Mesendoderm (in vitro differentiated cells): ENCODE measurements at regions not wholly inside any gene's neighbourhood (a gene's known extent, or its start where the extent isn't known, plus 50 kb on each side); places are given as distances from the start of the nearest gene placed in this dataset.

ENCODE experiments used
- DNase-seq: peaks from one replicate; pipeline ENCODE4 v3.0.0; 2013
- H2AK5ac ChIP-seq: 2 replicates; pipeline ENCODE4 v1.6.1; 2013; ENCODE audit warnings: low read length, inconsistent platforms
- H2BK120ac ChIP-seq: 2 replicates; pipeline ENCODE4 v1.6.1; 2013; ENCODE audit warnings: low read depth, mild to moderate bottlenecking, low read length, moderate library complexity, mixed read lengths
- H2BK15ac ChIP-seq: replicated peaks from 2 replicates; pipeline ENCODE4 v1.6.1; 2013; ENCODE audit warnings: low read depth, mild to moderate bottlenecking, moderate library complexity
- H2BK5ac ChIP-seq: 2 replicates; pipeline ENCODE4 v1.6.1; 2013; ENCODE audit warnings: low read length, inconsistent platforms
- H3K18ac ChIP-seq: 2 replicates; pipeline ENCODE4 v1.6.1; 2013; ENCODE audit warnings: mild to moderate bottlenecking, low read length, mixed read lengths
- H3K23ac ChIP-seq: one replicate; pipeline ENCODE4 v1.6.1; 2013; ENCODE audit warnings: low read length
- H3K27ac ChIP-seq: 2 replicates; pipeline ENCODE4 v1.5.1; 2013; ENCODE audit warnings: low read depth, mild to moderate bottlenecking, inconsistent platforms, low read length, moderate library complexity
- H3K27me3 ChIP-seq: 2 replicates; pipeline ENCODE4 v1.6.1; 2013; ENCODE audit warnings: low read length, control low read depth, mild to moderate bottlenecking, inconsistent platforms; ENCODE audit not compliant: insufficient read depth, poor library complexity
- H3K36me3 ChIP-seq: 2 replicates; pipeline ENCODE4 v1.6.1; 2013; ENCODE audit warnings: low read length, inconsistent platforms; ENCODE audit not compliant: control insufficient read depth, insufficient read depth
- H3K4ac ChIP-seq: one replicate; pipeline ENCODE4 v1.6.1; 2013; ENCODE audit warnings: low read depth, mild to moderate bottlenecking, low read length, moderate library complexity
- H3K4me1 ChIP-seq: 2 replicates; pipeline ENCODE4 v1.6.1; 2013; ENCODE audit warnings: low read depth, low read length, inconsistent platforms; ENCODE audit not compliant: control insufficient read depth
- H3K4me2 ChIP-seq: 2 replicates; pipeline ENCODE4 v1.6.1; 2013; ENCODE audit warnings: low read length
- H3K4me3 ChIP-seq: 2 replicates; pipeline ENCODE4 v1.5.1; 2013; ENCODE audit warnings: mild to moderate bottlenecking, low read length
- H3K56ac ChIP-seq: one replicate; pipeline ENCODE4 v1.6.1; 2013; ENCODE audit warnings: low read length
- H3K79me1 ChIP-seq: 2 replicates; pipeline ENCODE4 v1.6.1; 2013; ENCODE audit warnings: low read length, inconsistent platforms
- H3K79me2 ChIP-seq: 2 replicates; pipeline ENCODE4 v1.6.1; 2013; ENCODE audit warnings: mild to moderate bottlenecking, low read length; ENCODE audit not compliant: control insufficient read depth, insufficient read depth
- H3K9ac ChIP-seq: 2 replicates; pipeline ENCODE4 v1.6.1; 2013; ENCODE audit warnings: low read length, inconsistent platforms
- H4K5ac ChIP-seq: one replicate; pipeline ENCODE4 v1.6.1; 2013; ENCODE audit warnings: low read length
- H4K8ac ChIP-seq: one replicate; pipeline ENCODE4 v1.6.1; 2013; ENCODE audit warnings: low read depth, mild to moderate bottlenecking, control low read depth, low read length, moderate library complexity
- WGBS: extraction: QIAGEN DNeasy Blood & Tissue Kit; methylation state at CpG from one replicate; pipeline ENCODE4 v1.1.7; 2013; ENCODE audit warnings: low lambda C conversion rate, missing lambda C conversion rate; ENCODE audit not compliant: insufficient coverage; ENCODE audit errors: extremely low coverage; 5-methylcytosine and 5-hydroxymethylcytosine counted together

DNA sequence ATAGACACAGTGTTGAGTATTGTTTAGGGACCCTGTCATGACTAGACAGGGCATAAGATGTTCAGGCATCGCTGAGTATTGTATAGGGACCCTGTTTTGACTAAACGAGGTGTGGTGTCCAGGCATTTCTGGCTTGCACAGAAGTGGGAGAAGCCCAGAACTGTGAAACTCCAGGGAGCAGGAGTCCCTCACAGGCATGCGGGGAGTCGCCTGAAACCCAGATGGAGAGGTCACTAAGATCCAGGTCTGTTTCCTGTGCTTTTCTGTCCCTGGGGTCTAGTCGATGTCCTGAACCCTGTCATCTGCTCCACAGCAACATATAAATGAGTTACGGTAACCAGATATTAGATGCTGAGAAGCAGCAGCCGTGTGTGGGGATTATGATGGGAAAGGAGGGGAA lies 469.0 kb upstream of the SALL3 start:
- no peak overlapping the region for H3K27ac ChIP-seq
- DNase-seq: no peak
- no peak overlapping the region for H2BK15ac ChIP-seq
- H3K18ac ChIP-seq: no peak overlapping the region
- no peak overlapping the region for H2BK5ac ChIP-seq
- H2AK5ac ChIP-seq: no peak overlapping the region
- H3K27me3 ChIP-seq: no peaks in the 10 kb centered on the region
- no peak overlapping the region for H3K23ac ChIP-seq
- H3K79me2 ChIP-seq: no peaks in the 10 kb centered on the region
- H3K4me2 ChIP-seq: no peak overlapping the region
- no peak overlapping the region for H3K9ac ChIP-seq
- no peaks in the 10 kb centered on the region for H3K79me1 ChIP-seq
- H2BK120ac ChIP-seq: no peak overlapping the region
- no peak overlapping the region for H3K56ac ChIP-seq
- H3K4me3 ChIP-seq: no peak overlapping the region
- H4K8ac ChIP-seq: no peak overlapping the region
- H4K5ac ChIP-seq: no peak overlapping the region
- H3K4ac ChIP-seq: no peak overlapping the region
- H3K36me3 ChIP-seq: no peaks in the 10 kb centered on the region
- no peaks in the 10 kb centered on the region for H3K4me1 ChIP-seq
- no CpG with 5 or more reads among the region's 7 CpGs for WGBS

GRCh38 chr18:78511666-78512601 lies 467.7 kb upstream of the SALL3 start:
- Histone ChIP-seq H2BK120ac (no peak overlapping the region), H3K79me2 (no peaks in the 10 kb centered on the region), H3K79me1 (no peaks in the 10 kb centered on the region), H2BK15ac (no peak overlapping the region), H3K27me3 (no peaks in the 10 kb centered on the region), H4K5ac (no peak overlapping the region), H3K4me2 (no peak overlapping the region), H3K56ac (no peak overlapping the region), H3K9ac (no peak overlapping the region), H2AK5ac (no peak overlapping the region), H3K4me1 (no peaks in the 10 kb centered on the region), H3K23ac (no peak overlapping the region), H4K8ac (no peak overlapping the region), H3K4ac (no peak overlapping the region), H3K18ac (no peak overlapping the region), H3K4me3 (no peak overlapping the region), H3K36me3 (no peaks in the 10 kb centered on the region), H3K27ac (no peak overlapping the region), H2BK5ac (no peak overlapping the region)
- no CpG with 5 or more reads among the region's 24 CpGs for WGBS
- no peak for DNase-seq

- Histone ChIP-seq H3K9ac (no peak overlapping the region), H3K18ac (no peak overlapping the region), H3K36me3 (no peaks in the 10 kb centered on the region), H3K4me2 (no peak overlapping the region), H3K23ac (no peak overlapping the region), H2BK5ac (no peak overlapping the region), H3K27me3 (no peaks in the 10 kb centered on the region), H3K27ac (no peak overlapping the region), H3K4me3 (no peak overlapping the region), H3K4ac (no peak overlapping the region), H2BK120ac (no peak overlapping the region), H3K56ac (no peak overlapping the region), H2BK15ac (no peak overlapping the region), H2AK5ac (no peak overlapping the region), H3K4me1 (no peaks in the 10 kb centered on the region), H4K8ac (no peak overlapping the region), H3K79me1 (no peaks in the 10 kb centered on the region), H3K79me2 (no peaks in the 10 kb centered on the region), H4K5ac (no peak overlapping the region)
- no peak for DNase-seq
- no CpG with 5 or more reads among the region's 24 CpGs for WGBS
Measured at GRCh38 chr18:78514910-78515670, 464.5 kb upstream of the SALL3 start.

DNA sequence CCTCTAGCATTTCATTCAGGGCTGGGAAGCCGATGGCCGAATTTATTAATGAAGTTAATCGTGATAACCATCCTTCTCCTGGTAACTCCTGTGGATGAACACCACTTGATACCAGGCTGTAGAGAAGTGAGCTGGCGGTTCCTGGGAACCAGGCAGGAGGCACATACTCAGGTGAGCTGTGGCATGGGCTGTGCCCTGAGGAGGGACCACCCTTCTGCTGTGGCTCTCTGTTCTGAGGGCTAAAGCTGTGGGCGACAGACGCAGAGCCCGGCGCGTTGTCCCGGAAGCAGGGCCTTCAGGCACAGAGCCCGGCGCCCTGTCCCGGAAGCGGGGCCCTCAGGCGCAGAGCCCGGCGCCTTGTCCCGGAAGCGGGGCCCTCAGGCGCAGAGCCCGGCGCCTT lies 462.3 kb upstream of the SALL3 start:
- Histone ChIP-seq H3K27me3 (no peaks in the 10 kb centered on the region), H3K4ac (no peak overlapping the region), H3K36me3 (no peaks in the 10 kb centered on the region), H2BK15ac (no peak overlapping the region), H3K56ac (no peak overlapping the region), H4K5ac (no peak overlapping the region), H3K79me2 (no peaks in the 10 kb centered on the region), H3K23ac (no peak overlapping the region), H4K8ac (no peak overlapping the region), H3K4me2 (no peak overlapping the region), H3K9ac (no peak overlapping the region), H2AK5ac (no peak overlapping the region), H3K18ac (no peak overlapping the region), H3K27ac (no peak overlapping the region), H2BK5ac (no peak overlapping the region), H3K4me3 (no peak overlapping the region), H2BK120ac (no peak overlapping the region), H3K79me1 (no peaks in the 10 kb centered on the region), H3K4me1 (no peaks in the 10 kb centered on the region)
- no peak for DNase-seq
- WGBS: no CpG with 5 or more reads among the region's 22 CpGs

DNA sequence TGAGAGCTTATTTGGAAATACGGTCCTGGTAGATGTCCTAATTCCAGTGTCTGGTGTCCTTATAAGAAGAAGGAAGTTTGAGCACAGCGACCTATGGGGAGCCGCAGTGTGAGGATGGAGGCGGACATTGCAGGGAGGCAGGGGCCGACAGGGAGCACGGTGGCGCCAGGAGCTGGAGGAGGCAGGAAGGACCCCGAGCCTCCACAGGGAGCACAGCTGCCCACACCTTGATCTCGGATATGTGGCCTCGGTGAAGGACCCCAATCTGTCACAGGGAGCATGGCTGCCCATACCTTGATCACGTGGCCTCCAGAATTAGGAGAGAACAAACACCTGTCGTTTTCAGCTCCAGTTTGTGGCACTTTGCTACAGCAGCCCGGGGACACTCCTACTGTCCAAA lies 461.6 kb upstream of the SALL3 start:
- H3K27me3 ChIP-seq: no peaks in the 10 kb centered on the region

More for the DNA sequence above, 461.6 kb upstream of the SALL3 start:
- no peaks in the 10 kb centered on the region for H3K79me1 ChIP-seq
- no peak overlapping the region for H3K4me3 ChIP-seq
- H3K27ac ChIP-seq: no peak overlapping the region
- H2AK5ac ChIP-seq: no peak overlapping the region
- no peak overlapping the region for H3K56ac ChIP-seq
- H2BK120ac ChIP-seq: no peak overlapping the region
- no peak for DNase-seq
- no peaks in the 10 kb centered on the region for H3K36me3 ChIP-seq
- WGBS: no CpG with 5 or more reads among the region's 13 CpGs
- H2BK15ac ChIP-seq: no peak overlapping the region
- no peak overlapping the region for H2BK5ac ChIP-seq
- H3K4ac ChIP-seq: no peak overlapping the region
- H3K23ac ChIP-seq: no peak overlapping the region
- no peak overlapping the region for H4K8ac ChIP-seq
- H3K9ac ChIP-seq: no peak overlapping the region
- H3K79me2 ChIP-seq: no peaks in the 10 kb centered on the region
- no peak overlapping the region for H4K5ac ChIP-seq
- no peak overlapping the region for H3K18ac ChIP-seq
- H3K4me2 ChIP-seq: no peak overlapping the region
- no peaks in the 10 kb centered on the region for H3K4me1 ChIP-seq
